Cardiac fibroblast (primary cell): ENCODE measurements at regions not wholly inside any gene's neighbourhood (a gene's known extent, or its start where the extent isn't known, plus 50 kb on each side); places are given as distances from the start of the nearest gene placed in this dataset.
A peak's percentile ranks its signal among the peaks of the same experiment; 100 is the strongest.

Experiments
- DNase-seq, 2 donors: peaks; one replicate each; pipeline versions ENCODE4 v3.0.0 to v3.0.0-alpha.2; 2010; ENCODE audit warnings: low read depth in 2 of 2
- H3K4me3 ChIP-seq, 2 donors: replicated peaks in 1 of 2; 1 replicate in 1 of 2; 2 replicates in 1 of 2; pipeline ENCODE4 v1.5.1; 2011; ENCODE audit warnings: low read depth in 2 of 2, low read length in 2 of 2, mild to moderate bottlenecking in 2 of 2, moderate library complexity in 1 of 2
- TF ChIP-seq, protein P1 (sequence below): IDR thresholded peaks from one replicate; pipeline ENCODE4 v1.5.1; 2011; ENCODE audit warnings: low read depth, mild to moderate bottlenecking, low read length, inconsistent platforms

DNA sequence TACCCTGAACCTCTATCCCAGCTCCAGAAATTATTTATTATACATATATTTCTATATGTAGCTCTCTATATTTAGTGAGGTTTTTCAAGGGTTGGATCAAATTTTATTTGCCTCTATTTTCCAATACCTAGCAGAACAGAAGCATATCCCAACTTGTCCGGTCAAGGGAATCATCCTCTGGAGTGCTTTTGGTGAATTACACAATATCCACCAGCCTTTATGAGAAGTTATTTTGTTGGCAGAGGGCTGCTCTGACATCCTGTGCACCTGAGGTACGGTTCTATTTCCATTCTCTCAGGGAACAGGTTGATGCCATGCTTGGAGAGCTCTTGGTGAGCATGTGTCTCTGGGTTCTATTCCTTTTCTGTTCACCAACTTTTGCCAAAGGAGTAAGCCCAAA lies 1056.4 kb downstream of the GALC start:
- H3K4me3 ChIP-seq: no peak overlapping the region
- no peak for DNase-seq
- TF ChIP-seq, protein P1, sequence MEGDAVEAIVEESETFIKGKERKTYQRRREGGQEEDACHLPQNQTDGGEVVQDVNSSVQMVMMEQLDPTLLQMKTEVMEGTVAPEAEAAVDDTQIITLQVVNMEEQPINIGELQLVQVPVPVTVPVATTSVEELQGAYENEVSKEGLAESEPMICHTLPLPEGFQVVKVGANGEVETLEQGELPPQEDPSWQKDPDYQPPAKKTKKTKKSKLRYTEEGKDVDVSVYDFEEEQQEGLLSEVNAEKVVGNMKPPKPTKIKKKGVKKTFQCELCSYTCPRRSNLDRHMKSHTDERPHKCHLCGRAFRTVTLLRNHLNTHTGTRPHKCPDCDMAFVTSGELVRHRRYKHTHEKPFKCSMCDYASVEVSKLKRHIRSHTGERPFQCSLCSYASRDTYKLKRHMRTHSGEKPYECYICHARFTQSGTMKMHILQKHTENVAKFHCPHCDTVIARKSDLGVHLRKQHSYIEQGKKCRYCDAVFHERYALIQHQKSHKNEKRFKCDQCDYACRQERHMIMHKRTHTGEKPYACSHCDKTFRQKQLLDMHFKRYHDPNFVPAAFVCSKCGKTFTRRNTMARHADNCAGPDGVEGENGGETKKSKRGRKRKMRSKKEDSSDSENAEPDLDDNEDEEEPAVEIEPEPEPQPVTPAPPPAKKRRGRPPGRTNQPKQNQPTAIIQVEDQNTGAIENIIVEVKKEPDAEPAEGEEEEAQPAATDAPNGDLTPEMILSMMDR: no peak

- TF ChIP-seq, protein P1: no peak
- no peak overlapping the region for H3K4me3 ChIP-seq
- no peak for DNase-seq
Measured at GRCh38 chr14:86935241-86935885, 1057.6 kb downstream of the GALC start.

- no peak for DNase-seq
- TF ChIP-seq, protein P1: no peak
- H3K4me3 ChIP-seq: no peak overlapping the region
Measured at GRCh38 chr14:86933958-86934595, 1058.9 kb downstream of the GALC start.

- no peak for DNase-seq
- H3K4me3 ChIP-seq: no peak overlapping the region
- TF ChIP-seq, protein P1: no peak
Measured at GRCh38 chr14:86933460-86933859, 1059.5 kb downstream of the GALC start.

- TF ChIP-seq, protein P1: no peak
- H3K4me3 ChIP-seq: no peak overlapping the region
- DNase-seq: peak in 1 of 2 donors; percentile 62
Measured at GRCh38 chr14:86915406-86915805, 1077.6 kb downstream of the GALC start.

DNA sequence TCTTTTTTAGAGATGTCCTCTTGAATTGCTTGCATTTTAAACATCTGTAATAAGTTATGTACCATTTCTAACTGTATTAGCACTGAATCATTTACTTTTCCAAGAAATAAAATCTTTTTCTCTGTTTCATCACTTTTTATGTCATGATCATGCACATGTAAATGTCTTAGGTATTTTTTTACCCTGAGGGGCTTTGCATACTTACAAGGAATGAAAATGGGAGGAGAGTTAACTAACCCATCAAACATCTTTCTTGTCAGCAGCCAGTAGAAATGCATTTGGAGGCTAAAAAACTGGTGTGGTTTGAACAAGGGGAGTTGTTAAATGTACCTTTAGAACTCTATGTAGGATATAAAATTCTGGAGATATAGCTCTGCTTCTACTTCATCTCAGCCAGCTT lies 1080.3 kb downstream of the GALC start:
- DNase-seq: no peak
- TF ChIP-seq, protein P1: no peak
- H3K4me3 ChIP-seq: no peak overlapping the region
